Mesendoderm (in vitro differentiated cells): ENCODE measurements at regions not wholly inside any gene's neighbourhood (a gene's known extent, or its start where the extent isn't known, plus 50 kb on each side); places are given as distances from the start of the nearest gene placed in this dataset.
A peak's percentile ranks its signal among the peaks of the same experiment; 100 is the strongest.

Experiments
- DNase-seq: peaks from one replicate; pipeline ENCODE4 v3.0.0; 2013
- H2AK5ac ChIP-seq: 2 replicates; pipeline ENCODE4 v1.6.1; 2013; ENCODE audit warnings: low read length, inconsistent platforms
- H2BK120ac ChIP-seq: 2 replicates; pipeline ENCODE4 v1.6.1; 2013; ENCODE audit warnings: low read depth, mild to moderate bottlenecking, low read length, moderate library complexity, mixed read lengths
- H2BK15ac ChIP-seq: replicated peaks from 2 replicates; pipeline ENCODE4 v1.6.1; 2013; ENCODE audit warnings: low read depth, mild to moderate bottlenecking, moderate library complexity
- H2BK5ac ChIP-seq: 2 replicates; pipeline ENCODE4 v1.6.1; 2013; ENCODE audit warnings: low read length, inconsistent platforms
- H3K18ac ChIP-seq: 2 replicates; pipeline ENCODE4 v1.6.1; 2013; ENCODE audit warnings: mild to moderate bottlenecking, low read length, mixed read lengths
- H3K23ac ChIP-seq: one replicate; pipeline ENCODE4 v1.6.1; 2013; ENCODE audit warnings: low read length
- H3K27ac ChIP-seq: 2 replicates; pipeline ENCODE4 v1.5.1; 2013; ENCODE audit warnings: low read depth, mild to moderate bottlenecking, inconsistent platforms, low read length, moderate library complexity
- H3K27me3 ChIP-seq: 2 replicates; pipeline ENCODE4 v1.6.1; 2013; ENCODE audit warnings: low read length, control low read depth, mild to moderate bottlenecking, inconsistent platforms; ENCODE audit not compliant: insufficient read depth, poor library complexity
- H3K36me3 ChIP-seq: 2 replicates; pipeline ENCODE4 v1.6.1; 2013; ENCODE audit warnings: low read length, inconsistent platforms; ENCODE audit not compliant: control insufficient read depth, insufficient read depth
- H3K4ac ChIP-seq: one replicate; pipeline ENCODE4 v1.6.1; 2013; ENCODE audit warnings: low read depth, mild to moderate bottlenecking, low read length, moderate library complexity
- H3K4me1 ChIP-seq: 2 replicates; pipeline ENCODE4 v1.6.1; 2013; ENCODE audit warnings: low read depth, low read length, inconsistent platforms; ENCODE audit not compliant: control insufficient read depth
- H3K4me2 ChIP-seq: 2 replicates; pipeline ENCODE4 v1.6.1; 2013; ENCODE audit warnings: low read length
- H3K4me3 ChIP-seq: 2 replicates; pipeline ENCODE4 v1.5.1; 2013; ENCODE audit warnings: mild to moderate bottlenecking, low read length
- H3K56ac ChIP-seq: one replicate; pipeline ENCODE4 v1.6.1; 2013; ENCODE audit warnings: low read length
- H3K79me1 ChIP-seq: 2 replicates; pipeline ENCODE4 v1.6.1; 2013; ENCODE audit warnings: low read length, inconsistent platforms
- H3K79me2 ChIP-seq: 2 replicates; pipeline ENCODE4 v1.6.1; 2013; ENCODE audit warnings: mild to moderate bottlenecking, low read length; ENCODE audit not compliant: control insufficient read depth, insufficient read depth
- H3K9ac ChIP-seq: 2 replicates; pipeline ENCODE4 v1.6.1; 2013; ENCODE audit warnings: low read length, inconsistent platforms
- H4K5ac ChIP-seq: one replicate; pipeline ENCODE4 v1.6.1; 2013; ENCODE audit warnings: low read length
- H4K8ac ChIP-seq: one replicate; pipeline ENCODE4 v1.6.1; 2013; ENCODE audit warnings: low read depth, mild to moderate bottlenecking, control low read depth, low read length, moderate library complexity
- WGBS: extraction: QIAGEN DNeasy Blood & Tissue Kit; methylation state at CpG from one replicate; pipeline ENCODE4 v1.1.7; 2013; ENCODE audit warnings: low lambda C conversion rate, missing lambda C conversion rate; ENCODE audit not compliant: insufficient coverage; ENCODE audit errors: extremely low coverage; 5-methylcytosine and 5-hydroxymethylcytosine counted together

DNA sequence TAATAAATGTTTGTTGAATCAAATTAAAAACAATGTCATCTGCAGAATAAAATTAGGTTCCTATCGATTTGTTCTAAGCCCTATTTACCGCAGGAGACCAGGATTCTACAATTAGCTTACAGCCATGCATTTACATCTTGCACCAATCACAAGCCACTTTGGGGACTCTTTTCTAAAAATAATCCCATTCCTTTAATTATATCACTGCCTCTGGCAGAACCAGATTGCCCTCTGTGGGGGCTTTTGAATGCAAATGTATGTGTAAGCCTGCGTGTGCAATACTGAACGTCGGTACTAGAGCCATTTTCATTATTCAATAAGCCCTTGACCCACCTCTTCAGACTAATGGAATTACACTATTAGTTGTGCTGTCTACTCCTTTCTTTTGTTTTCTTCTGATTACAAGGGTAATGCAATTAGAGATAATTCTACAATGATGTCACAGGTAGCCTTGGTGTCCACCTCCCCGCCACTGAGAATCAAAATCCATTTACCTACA lies 391.3 kb upstream of the XYLT1 start:
- Histone ChIP-seq H3K79me2 (no peaks in the 10 kb centered on the region), H4K5ac (no peak overlapping the region), H3K23ac (no peak overlapping the region), H3K27ac (no peak overlapping the region), H3K27me3 (no peaks in the 10 kb centered on the region), H3K18ac (no peak overlapping the region), H3K56ac (no peak overlapping the region), H2BK120ac (no peak overlapping the region), H2BK15ac (no peak overlapping the region), H3K4me2 (no peak overlapping the region), H3K4ac (no peak overlapping the region), H2BK5ac (no peak overlapping the region), H3K9ac (no peak overlapping the region), H3K4me3 (no peak overlapping the region), H2AK5ac (no peak overlapping the region), H4K8ac (no peak overlapping the region), H3K36me3 (no peaks in the 10 kb centered on the region), H3K4me1 (no peaks in the 10 kb centered on the region), H3K79me1 (no peaks in the 10 kb centered on the region)
- no CpG with 5 or more reads among the region's 6 CpGs for WGBS
- DNase-seq, result no peak

DNA sequence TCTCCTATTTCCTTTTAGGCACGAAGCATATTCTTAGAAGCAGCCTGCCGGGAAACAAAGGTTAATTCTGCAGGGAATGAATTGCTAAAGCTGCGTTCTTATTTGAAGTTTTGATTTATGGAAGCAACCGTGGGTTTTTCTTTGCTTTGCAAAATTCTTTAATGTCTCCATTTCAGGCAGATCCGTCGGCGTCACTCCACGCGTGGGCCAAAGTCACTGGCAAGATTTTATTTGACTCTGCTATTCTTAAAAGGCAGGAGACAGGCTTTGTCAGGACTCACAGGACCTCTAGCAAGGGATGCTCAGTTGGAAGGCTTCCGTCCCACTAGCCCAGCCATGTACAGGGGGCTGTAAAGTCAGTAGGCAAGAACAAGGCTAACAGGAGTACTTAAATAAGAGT lies 387.3 kb upstream of the XYLT1 start:
- H3K4me1 ChIP-seq, result no peaks in the 10 kb centered on the region
- whole genome bisulfite sequencing, result no CpG with 5 or more reads among the region's 10 CpGs

DNA sequence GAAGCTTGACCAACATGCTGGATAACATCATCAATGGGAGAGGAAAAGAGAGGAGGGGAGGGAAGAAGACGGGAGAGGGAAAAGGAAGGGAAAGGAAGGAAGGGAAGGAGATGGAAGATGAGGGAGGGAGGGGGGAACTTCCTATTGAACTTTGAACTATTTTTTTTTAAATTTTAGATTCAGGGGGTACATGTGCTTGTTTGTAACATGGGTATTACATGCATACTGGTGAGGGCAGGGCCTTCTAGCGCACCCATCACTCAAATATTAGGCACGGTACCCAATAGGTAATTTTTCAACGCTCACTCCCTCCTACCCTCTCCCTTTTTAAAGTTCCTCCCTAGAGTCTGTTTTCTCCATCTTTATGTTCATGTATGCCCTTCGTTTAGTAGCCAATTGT lies 383.2 kb upstream of the XYLT1 start:
- Histone ChIP-seq H3K79me1 (no peaks in the 10 kb centered on the region), H3K4me2 (no peak overlapping the region), H2BK5ac (no peak overlapping the region), H3K27ac (no peak overlapping the region), H3K56ac (no peak overlapping the region), H3K18ac (no peak overlapping the region), H3K4me3 (no peak overlapping the region), H2BK120ac (no peak overlapping the region), H3K9ac (no peak overlapping the region), H3K79me2 (no peaks in the 10 kb centered on the region), H4K5ac (no peak overlapping the region), H3K4me1 (peaks cover 1% of the 10 kb centered on the region), H3K27me3 (no peaks in the 10 kb centered on the region), H3K36me3 (no peaks in the 10 kb centered on the region), H4K8ac (no peak overlapping the region), H2AK5ac (no peak overlapping the region), H3K23ac (no peak overlapping the region), H2BK15ac (no peak overlapping the region), H3K4ac (no peak overlapping the region)
- WGBS, result no CpG with 5 or more reads among the region's 5 CpGs
- no peak for DNase-seq

More for the DNA sequence above, 387.3 kb upstream of the XYLT1 start:
- Histone ChIP-seq H3K4ac (no peak overlapping the region), H3K4me3 (no peak overlapping the region), H2BK5ac (no peak overlapping the region), H3K27me3 (no peaks in the 10 kb centered on the region), H3K18ac (no peak overlapping the region), H2AK5ac (no peak overlapping the region), H3K56ac (no peak overlapping the region), H3K23ac (no peak overlapping the region), H3K4me2 (no peak overlapping the region), H4K8ac (no peak overlapping the region), H3K9ac (no peak overlapping the region), H2BK120ac (no peak overlapping the region), H3K79me2 (no peaks in the 10 kb centered on the region), H4K5ac (no peak overlapping the region), H3K27ac (no peak overlapping the region), H3K36me3 (no peaks in the 10 kb centered on the region), H3K79me1 (no peaks in the 10 kb centered on the region), H2BK15ac (no peak overlapping the region)
- DNase-seq, result no peak

DNA sequence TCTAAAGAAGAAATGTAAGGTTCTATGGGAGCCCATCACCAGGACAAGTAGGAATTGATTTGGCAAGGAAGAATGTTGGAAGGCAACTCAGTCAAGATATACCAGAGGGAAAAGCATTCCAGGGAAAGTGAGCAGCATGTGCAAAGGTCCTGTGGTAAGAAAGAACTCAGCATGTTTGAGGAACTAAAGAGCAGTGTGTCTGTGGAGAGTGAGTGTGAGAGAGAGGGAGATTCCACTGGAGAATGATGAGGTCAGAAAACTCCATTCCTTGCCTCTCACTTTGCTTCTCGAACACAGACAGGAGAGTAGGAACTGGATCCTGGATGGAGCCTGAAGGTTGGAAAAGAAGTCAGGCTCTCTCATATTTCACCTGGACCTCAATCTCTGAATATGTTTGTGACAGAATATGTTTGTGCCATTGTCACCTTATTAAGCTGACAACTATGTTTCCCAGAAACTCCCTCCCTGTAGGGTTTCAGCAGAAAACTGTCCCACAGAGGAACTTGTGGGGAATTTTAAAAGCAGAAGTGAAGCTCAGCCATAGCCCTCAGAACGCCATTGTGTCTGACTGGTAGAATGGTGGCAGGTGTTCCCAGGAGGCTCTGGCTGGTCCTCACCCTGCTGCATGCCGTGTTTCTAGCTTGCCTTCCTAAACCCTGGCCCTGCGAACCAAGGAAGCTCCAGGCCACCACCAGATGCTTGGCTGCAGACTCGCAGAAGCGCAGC lies 382.4 kb upstream of the XYLT1 start:
- Histone ChIP-seq H4K5ac (no peak overlapping the region), H2BK15ac (no peak overlapping the region), H4K8ac (no peak overlapping the region), H3K18ac (no peak overlapping the region), H3K4ac (no peak overlapping the region), H3K4me3 (no peak overlapping the region), H3K79me1 (no peaks in the 10 kb centered on the region), H3K23ac (no peak overlapping the region), H3K36me3 (no peaks in the 10 kb centered on the region), H3K79me2 (no peaks in the 10 kb centered on the region), H3K4me1 (peaks cover 1% of the 10 kb centered on the region), H3K27me3 (no peaks in the 10 kb centered on the region), H2BK120ac (no peak overlapping the region), H2BK5ac (no peak overlapping the region), H3K27ac (no peak overlapping the region), H2AK5ac (no peak overlapping the region), H3K56ac (no peak overlapping the region), H3K9ac (no peak overlapping the region), H3K4me2 (no peak overlapping the region)
- no CpG with 5 or more reads among the region's 6 CpGs for WGBS
- DNase-seq, result no peak

DNA sequence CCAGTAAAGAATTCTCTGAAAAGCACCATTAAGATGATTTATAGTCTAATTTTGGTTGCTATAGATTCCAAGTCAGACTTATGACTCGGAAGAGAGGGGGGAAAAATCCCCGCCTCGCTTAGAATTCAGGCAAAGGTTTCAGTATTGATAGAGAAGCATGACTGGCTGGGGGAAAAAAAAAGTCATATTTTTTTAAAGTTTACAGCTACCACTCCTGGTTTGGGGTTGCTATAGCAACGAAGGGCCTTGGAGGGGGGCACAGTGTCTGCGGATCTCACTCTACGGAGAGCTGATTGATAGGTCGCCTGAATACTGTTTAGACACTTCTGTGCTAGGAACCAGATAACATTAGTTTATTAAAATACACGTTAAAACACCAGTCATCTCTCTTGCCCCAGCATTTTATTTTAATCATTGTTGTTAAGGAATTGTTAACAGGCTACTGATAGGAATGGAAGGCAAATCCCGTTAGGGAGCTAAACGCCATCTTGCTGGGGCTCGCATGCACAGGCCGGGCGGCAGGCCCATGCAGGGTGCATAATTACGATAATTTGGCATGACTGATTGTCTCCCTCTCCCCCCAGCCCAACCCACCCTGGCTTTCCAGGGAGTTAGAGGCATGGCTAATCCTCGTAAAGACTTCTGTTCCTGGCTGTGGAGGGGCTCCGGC lies 380.0 kb upstream of the XYLT1 start:
- peak; percentile 63 for DNase-seq
- Histone ChIP-seq H3K56ac (no peak overlapping the region), H3K4ac (no peak overlapping the region), H3K4me1 (peaks cover 1% of the 10 kb centered on the region), H2AK5ac (no peak overlapping the region), H3K36me3 (no peaks in the 10 kb centered on the region), H4K5ac (no peak overlapping the region), H3K27me3 (no peaks in the 10 kb centered on the region), H3K79me1 (no peaks in the 10 kb centered on the region), H2BK5ac (no peak overlapping the region), H2BK120ac (no peak overlapping the region), H3K9ac (no peak overlapping the region), H3K18ac (no peak overlapping the region), H3K79me2 (no peaks in the 10 kb centered on the region), H2BK15ac (no peak overlapping the region), H3K27ac (no peak overlapping the region), H3K4me3 (no peak overlapping the region), H4K8ac (no peak overlapping the region), H3K23ac (no peak overlapping the region), H3K4me2 (no peak overlapping the region)
- WGBS, result no CpG with 5 or more reads among the region's 16 CpGs
